ENCODE measurements at regions not wholly inside any gene's neighbourhood (a gene's known extent, or its start where the extent isn't known, plus 50 kb on each side); places are given as distances from the start of the nearest gene placed in this dataset.

GRCh38 chr12:24198936-24199671 lies 249.6 kb upstream of the SOX5 start:
- DNase-seq: no peak

- DNase-seq: no peak
Observed at GRCh38 chr12:24198070-24198469, 248.6 kb upstream of the SOX5 start.

GRCh38 chr12:24197532-24197931 lies 248.1 kb upstream of the SOX5 start:
- no peak for DNase-seq

GRCh38 chr12:24195063-24195462 lies 245.6 kb upstream of the SOX5 start:
- no peak for DNase-seq

GRCh38 chr12:24191117-24191516 lies 241.6 kb upstream of the SOX5 start:
- DNase-seq: no peak

- DNase-seq: no peak
Observed at GRCh38 chr12:24185782-24186181, 236.3 kb upstream of the SOX5 start.

- no peak for DNase-seq
Observed at GRCh38 chr12:24177889-24178288, 228.4 kb upstream of the SOX5 start.

- DNase-seq: no peak
Observed at GRCh38 chr12:24175929-24176328, 226.5 kb upstream of the SOX5 start.

GRCh38 chr12:24175284-24175683 lies 225.8 kb upstream of the SOX5 start:
- no peak for DNase-seq

GRCh38 chr12:24173067-24173466 lies 223.6 kb upstream of the SOX5 start:
- DNase-seq: no peak

- DNase-seq: no peak
Observed at GRCh38 chr12:24172773-24173066, 223.2 kb upstream of the SOX5 start.

- no peak for DNase-seq
Observed at GRCh38 chr12:24172031-24172772, 222.7 kb upstream of the SOX5 start.

GRCh38 chr12:24155042-24155441 lies 205.6 kb upstream of the SOX5 start:
- DNase-seq: no peak

GRCh38 chr12:24153079-24153478 lies 203.6 kb upstream of the SOX5 start:
- DNase-seq: no peak

- no peak for DNase-seq
Observed at GRCh38 chr12:24152270-24152669, 202.8 kb upstream of the SOX5 start.

GRCh38 chr12:24143928-24144327 lies 194.5 kb upstream of the SOX5 start:
- DNase-seq: no peak

- DNase-seq: no peak
Observed at GRCh38 chr12:24139035-24139434, 189.6 kb upstream of the SOX5 start.

- no peak for DNase-seq
Observed at GRCh38 chr12:24138041-24138440, 188.6 kb upstream of the SOX5 start.

GRCh38 chr12:24135158-24135850 lies 185.8 kb upstream of the SOX5 start:
- DNase-seq: no peak

GRCh38 chr12:24134092-24134491 lies 184.6 kb upstream of the SOX5 start:
- DNase-seq: no peak

- no peak for DNase-seq
Observed at GRCh38 chr12:24133384-24133783, 183.9 kb upstream of the SOX5 start.

GRCh38 chr12:24127919-24128721 lies 178.7 kb upstream of the SOX5 start:
- DNase-seq: no peak

GRCh38 chr12:24125280-24125679 lies 175.8 kb upstream of the SOX5 start:
- no peak for DNase-seq

Measured in stimulated activated CD4-positive, alpha-beta T cell treated with anti-CD3 and anti-CD28 coated beads, Interleukin-2, amount 100 ng/mL, for 24 hours (primary cell).